Lower leg skin (tissue), 4 donors: ENCODE measurements at regions not wholly inside any gene's neighbourhood (a gene's known extent, or its start where the extent isn't known, plus 50 kb on each side); places are given as distances from the start of the nearest gene placed in this dataset.

Source experiments
- DNase-seq, 2 donors: peaks; one replicate each; pipeline ENCODE4 v3.0.0-alpha.2; 2019; ENCODE audit warnings: low spot score in 2 of 2
- H3K4me3 ChIP-seq: fragments of 200-600 bp; sonication (generic); 2 replicates; pipeline ENCODE4 v1.5.1; 2017; ENCODE audit warnings: mild to moderate bottlenecking, low read depth; ENCODE audit not compliant: poor library complexity, severe bottlenecking
- POLR2A ChIP-seq, 2 donors: fragments of 450-650 bp; IDR thresholded peaks; one replicate each; pipeline ENCODE4 v1.6.1; 2016 to 2017; ENCODE audit warnings: antibody characterized with exemption in 2 of 2, mild to moderate bottlenecking in 1 of 2, moderate library complexity in 1 of 2
- WGBS, 2 donors: methylation state at CpG; one replicate each; pipeline ENCODE4 v1.1.5; 2018; 5-methylcytosine and 5-hydroxymethylcytosine counted together
- intact Hi-C: fragments of 100-400 bp; cut with DNase I; formaldehyde crosslinking; loops from one replicate; pipeline ENCODE4 v1.15.0; 2023; ENCODE audit warnings: low total_unique reads
- TF ChIP-seq, protein P1 (sequence below), 3 donors: fragments of 450-650 bp; IDR thresholded peaks; one replicate each; pipeline ENCODE4 v1.5.1; 2016; ENCODE audit warnings: antibody characterized with exemption in 3 of 3, mild to moderate bottlenecking in 3 of 3, moderate library complexity in 2 of 3

DNA sequence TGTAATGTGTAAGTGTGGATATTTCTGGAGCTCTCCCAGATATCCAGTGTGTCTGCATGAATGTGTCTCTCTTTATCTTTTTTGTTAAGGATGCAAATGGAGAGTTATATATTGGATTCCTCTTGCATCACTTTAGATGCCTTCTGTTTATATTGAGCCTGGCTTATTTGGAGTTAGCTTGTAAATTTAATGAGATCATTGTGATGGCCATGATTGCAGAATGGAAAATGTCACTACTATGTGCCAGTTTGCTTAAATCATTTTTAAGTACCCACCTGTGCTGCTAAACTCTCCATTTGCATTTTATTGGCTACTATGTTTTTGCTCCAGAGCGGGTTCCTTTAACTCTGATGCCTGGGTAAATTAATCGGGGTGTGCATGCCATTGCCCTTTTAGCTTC lies 334.8 kb downstream of the UTRN start:
- no peak for DNase-seq
- TF ChIP-seq, protein P1, sequence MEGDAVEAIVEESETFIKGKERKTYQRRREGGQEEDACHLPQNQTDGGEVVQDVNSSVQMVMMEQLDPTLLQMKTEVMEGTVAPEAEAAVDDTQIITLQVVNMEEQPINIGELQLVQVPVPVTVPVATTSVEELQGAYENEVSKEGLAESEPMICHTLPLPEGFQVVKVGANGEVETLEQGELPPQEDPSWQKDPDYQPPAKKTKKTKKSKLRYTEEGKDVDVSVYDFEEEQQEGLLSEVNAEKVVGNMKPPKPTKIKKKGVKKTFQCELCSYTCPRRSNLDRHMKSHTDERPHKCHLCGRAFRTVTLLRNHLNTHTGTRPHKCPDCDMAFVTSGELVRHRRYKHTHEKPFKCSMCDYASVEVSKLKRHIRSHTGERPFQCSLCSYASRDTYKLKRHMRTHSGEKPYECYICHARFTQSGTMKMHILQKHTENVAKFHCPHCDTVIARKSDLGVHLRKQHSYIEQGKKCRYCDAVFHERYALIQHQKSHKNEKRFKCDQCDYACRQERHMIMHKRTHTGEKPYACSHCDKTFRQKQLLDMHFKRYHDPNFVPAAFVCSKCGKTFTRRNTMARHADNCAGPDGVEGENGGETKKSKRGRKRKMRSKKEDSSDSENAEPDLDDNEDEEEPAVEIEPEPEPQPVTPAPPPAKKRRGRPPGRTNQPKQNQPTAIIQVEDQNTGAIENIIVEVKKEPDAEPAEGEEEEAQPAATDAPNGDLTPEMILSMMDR (IDR thresholded peaks at IDR 0.05): no peak
- no peak for TF ChIP-seq POLR2A (IDR thresholded peaks at IDR 0.05)
- no peak overlapping the region for H3K4me3 ChIP-seq
- intact Hi-C loops: no loop called here
- WGBS, 2 donors: 95 to 96% methylated on average over 2 of the region's 2 CpGs

DNA sequence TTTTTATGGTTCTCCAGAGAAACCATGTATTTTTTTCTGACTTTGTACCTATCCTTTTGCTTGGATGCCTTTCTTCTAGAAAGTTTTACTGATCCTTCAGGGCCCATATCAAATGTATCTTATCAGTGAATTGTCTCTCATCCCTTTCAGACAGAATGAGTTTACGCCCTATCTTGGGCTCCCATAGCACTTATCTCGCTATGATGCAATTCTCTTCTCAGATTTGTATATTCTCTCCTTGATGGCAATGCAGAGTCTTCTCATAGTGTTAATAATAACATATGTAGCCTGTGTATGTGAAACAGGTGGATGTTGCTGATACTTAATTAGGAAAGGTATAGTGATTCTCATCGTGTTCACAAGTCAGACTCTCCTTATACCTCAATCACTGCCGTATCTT lies 336.2 kb downstream of the UTRN start:
- DNase-seq: no peak
- no peak overlapping the region for H3K4me3 ChIP-seq
- no peak for TF ChIP-seq POLR2A (IDR thresholded peaks at IDR 0.05)
- TF ChIP-seq, protein P1 (IDR thresholded peaks at IDR 0.05): no peak
- 94 to 97% methylated on average over 4 of the region's 4 CpGs for WGBS, 2 donors
- intact Hi-C loops: no loop called here

DNA sequence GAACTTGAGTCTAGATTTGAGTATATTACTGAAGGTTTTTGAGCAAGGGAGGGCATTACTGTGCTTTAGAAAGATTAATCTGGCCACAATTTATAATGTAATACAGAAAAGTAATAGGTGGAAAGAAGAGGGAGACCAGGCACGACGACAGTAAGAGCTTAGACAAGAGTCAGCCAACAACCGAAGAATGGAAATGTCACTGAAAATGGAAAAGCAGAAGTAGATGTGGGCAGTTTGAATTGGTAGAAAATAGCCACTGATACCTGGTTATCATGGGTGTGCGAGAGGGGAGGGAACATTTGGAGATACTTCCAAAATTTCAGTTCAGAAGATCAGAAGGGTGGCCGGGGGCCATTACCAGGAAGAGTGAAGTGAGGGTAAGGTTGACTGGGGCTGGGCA lies 339.1 kb downstream of the UTRN start:
- no peak overlapping the region for H3K4me3 ChIP-seq
- WGBS, 2 donors: 75 to 86% methylated on average over 5 of the region's 5 CpGs
- TF ChIP-seq, protein P1 (IDR thresholded peaks at IDR 0.05): no peak
- TF ChIP-seq POLR2A (IDR thresholded peaks at IDR 0.05): no peak
- no peak for DNase-seq
- intact Hi-C loops: no loop called here

DNA sequence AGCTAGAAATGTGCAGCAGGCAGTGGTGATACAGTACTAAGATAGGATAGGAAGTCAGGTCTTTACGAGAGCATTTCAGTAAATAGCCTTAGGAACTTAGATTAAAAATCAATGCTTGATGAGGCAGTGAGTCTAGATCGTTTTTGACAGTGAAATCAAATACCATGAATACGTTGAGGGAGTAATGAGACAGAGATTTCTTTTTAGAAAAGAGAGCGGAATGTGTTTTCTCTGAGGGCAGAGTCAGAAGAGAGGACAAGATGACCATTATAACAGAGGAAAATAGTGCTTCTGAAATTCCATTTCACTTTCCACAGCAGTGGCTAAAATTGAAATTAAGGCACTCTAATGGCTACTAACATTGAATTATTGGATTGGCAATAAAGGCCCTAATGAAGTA lies 339.6 kb downstream of the UTRN start:
- intact Hi-C loops: no loop called here
- TF ChIP-seq POLR2A (IDR thresholded peaks at IDR 0.05): no peak
- TF ChIP-seq, protein P1 (IDR thresholded peaks at IDR 0.05): no peak
- no peak overlapping the region for H3K4me3 ChIP-seq
- no peak for DNase-seq
- 75 to 79% methylated on average over 4 of the region's 4 CpGs for WGBS, 2 donors

- no peak overlapping the region for H3K4me3 ChIP-seq
- TF ChIP-seq, protein P1 (IDR thresholded peaks at IDR 0.05): no peak
- no peak for TF ChIP-seq POLR2A (IDR thresholded peaks at IDR 0.05)
- intact Hi-C loops: no loop called here
- WGBS, 2 donors: 95 to 96% methylated on average over 1 of the region's 1 CpG
- no peak for DNase-seq
These were observed 345.7 kb downstream of the UTRN start for GRCh38 chr6:144630857-144631256.

GRCh38 chr6:144632266-144632665 lies 347.1 kb downstream of the UTRN start:
- intact Hi-C loops: no loop called here
- 76 to 77% methylated on average over 3 of the region's 3 CpGs for WGBS, 2 donors

More at GRCh38 chr6:144632266-144632665, 347.1 kb downstream of the UTRN start:
- DNase-seq: no peak
- H3K4me3 ChIP-seq: no peak overlapping the region
- TF ChIP-seq, protein P1 (IDR thresholded peaks at IDR 0.05): no peak
- no peak for TF ChIP-seq POLR2A (IDR thresholded peaks at IDR 0.05)
